ENCODE measurements at regions not wholly inside any gene's neighbourhood (a gene's known extent, or its start where the extent isn't known, plus 50 kb on each side); places are given as distances from the start of the nearest gene placed in this dataset.
"Not testable (repeated sequence)": the region's sequence is repeated elsewhere in the genome, so short reads cannot be mapped to it uniquely, and the experiment has no call there.

GRCh38 chr20:22529150-22530019 lies 55.0 kb downstream of the FOXA2 start:
- no peak for DNase-seq (ENCODE audit: low spot score)

GRCh38 chr20:22526512-22527012 lies 57.8 kb downstream of the FOXA2 start:
- no peak for DNase-seq (ENCODE audit: low spot score)

GRCh38 chr20:22525821-22526220 lies 58.6 kb downstream of the FOXA2 start:
- DNase-seq (ENCODE audit: low spot score): no peak

GRCh38 chr20:22525069-22525820 lies 59.1 kb downstream of the FOXA2 start:
- DNase-seq (ENCODE audit: low spot score): no peak

- no peak for DNase-seq (ENCODE audit: low spot score)
Observed at GRCh38 chr20:22524393-22525015, 59.9 kb downstream of the FOXA2 start.

GRCh38 chr20:22523499-22524392 lies 60.6 kb downstream of the FOXA2 start:
- no peak for DNase-seq (ENCODE audit: low spot score)

- no peak for DNase-seq (ENCODE audit: low spot score)
Observed at GRCh38 chr20:22523128-22523498, 61.3 kb downstream of the FOXA2 start.

GRCh38 chr20:22522701-22523100 lies 61.7 kb downstream of the FOXA2 start:
- no peak for DNase-seq (ENCODE audit: low spot score)

- DNase-seq (ENCODE audit: low spot score): not testable (repeated sequence)
Observed at GRCh38 chr20:22521940-22522339, 62.4 kb downstream of the FOXA2 start.

GRCh38 chr20:22520381-22520780 lies 64.0 kb downstream of the FOXA2 start:
- DNase-seq (ENCODE audit: low spot score): no peak

GRCh38 chr20:22515264-22515663 lies 69.1 kb downstream of the FOXA2 start:
- no peak for DNase-seq (ENCODE audit: low spot score)

GRCh38 chr20:22513574-22513973 lies 70.8 kb downstream of the FOXA2 start:
- DNase-seq (ENCODE audit: low spot score): no peak

- DNase-seq (ENCODE audit: low spot score): no peak
Observed at GRCh38 chr20:22512911-22513489, 71.4 kb downstream of the FOXA2 start.

GRCh38 chr20:22511943-22512910 lies 72.1 kb downstream of the FOXA2 start:
- no peak for DNase-seq (ENCODE audit: low spot score)

- DNase-seq (ENCODE audit: low spot score): no peak
Observed at GRCh38 chr20:22509843-22510147, 74.6 kb downstream of the FOXA2 start.

GRCh38 chr20:22509090-22509842 lies 75.1 kb downstream of the FOXA2 start:
- no peak for DNase-seq (ENCODE audit: low spot score)

GRCh38 chr20:22508426-22508825 lies 75.9 kb downstream of the FOXA2 start:
- no peak for DNase-seq (ENCODE audit: low spot score)

GRCh38 chr20:22507240-22507961 lies 77.0 kb downstream of the FOXA2 start:
- no peak for DNase-seq (ENCODE audit: low spot score)

- DNase-seq (ENCODE audit: low spot score): no peak
Observed at GRCh38 chr20:22506827-22507226, 77.5 kb downstream of the FOXA2 start.

All from ecto neural progenitor cell (in vitro differentiated cells).